BJ (cell line): ENCODE measurements at regions not wholly inside any gene's neighbourhood (a gene's known extent, or its start where the extent isn't known, plus 50 kb on each side); places are given as distances from the start of the nearest gene placed in this dataset.

Experiments used
- CTCF ChIA-PET: fragments of 350-600 bp; formaldehyde crosslinking; extraction: SDS; loops from one replicate; lab custom pipeline; 2021; ENCODE audit warnings: antibody characterized with exemption, inconsistent platforms; lab: Yijun Ruan, JAX
- POLR2A ChIA-PET: fragments of 300-600 bp; sonication (Branson Sonifier 250); formaldehyde crosslinking; extraction: SDS; loops from one replicate; lab custom pipeline; 2021; ENCODE audit warnings: antibody characterized with exemption; lab: Charles Lee
- DNase-seq: peaks from one replicate; pipeline ENCODE4 v3.0.0-alpha.2; 2011; ENCODE audit warnings: low read depth
- H3K27me3 ChIP-seq: 2 replicates; pipeline ENCODE4 v1.6.0; 2011; ENCODE audit warnings: low read length; ENCODE audit not compliant: control insufficient read depth, insufficient read depth
- H3K36me3 ChIP-seq: 2 replicates; pipeline ENCODE4 v1.5.1; 2011; ENCODE audit warnings: low read length; ENCODE audit not compliant: control insufficient read depth, insufficient read depth
- H3K4me3 ChIP-seq: 2 replicates; pipeline ENCODE4 v1.5.1; 2011; ENCODE audit warnings: low read depth, mild to moderate bottlenecking, control low read depth, low read length
- TF ChIP-seq, protein P1 (sequence below): IDR thresholded peaks from 2 replicates; pipeline ENCODE4 v1.5.1; 2011; ENCODE audit warnings: low read depth, mild to moderate bottlenecking, control low read depth, inconsistent platforms, low read length, moderate library complexity; ENCODE audit not compliant: insufficient read depth

DNA sequence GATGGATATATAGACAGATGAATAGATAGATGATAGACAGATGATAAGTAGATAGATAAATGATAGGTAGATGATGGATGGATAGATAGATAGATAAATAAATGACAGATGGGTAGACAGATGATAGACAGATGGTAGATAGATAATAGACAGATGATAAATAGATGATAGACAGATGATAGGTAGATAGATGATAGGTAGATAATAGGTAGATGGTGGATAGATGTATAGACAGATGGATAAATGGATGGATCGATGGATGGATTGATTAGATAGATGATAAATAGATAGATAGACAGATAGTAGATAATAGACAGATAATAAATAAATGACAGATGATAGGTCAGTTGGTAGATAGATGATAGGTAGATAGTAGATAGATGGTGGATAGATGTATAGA lies 212.7 kb downstream of the NFATC2 start:
- TF ChIP-seq, protein P1, sequence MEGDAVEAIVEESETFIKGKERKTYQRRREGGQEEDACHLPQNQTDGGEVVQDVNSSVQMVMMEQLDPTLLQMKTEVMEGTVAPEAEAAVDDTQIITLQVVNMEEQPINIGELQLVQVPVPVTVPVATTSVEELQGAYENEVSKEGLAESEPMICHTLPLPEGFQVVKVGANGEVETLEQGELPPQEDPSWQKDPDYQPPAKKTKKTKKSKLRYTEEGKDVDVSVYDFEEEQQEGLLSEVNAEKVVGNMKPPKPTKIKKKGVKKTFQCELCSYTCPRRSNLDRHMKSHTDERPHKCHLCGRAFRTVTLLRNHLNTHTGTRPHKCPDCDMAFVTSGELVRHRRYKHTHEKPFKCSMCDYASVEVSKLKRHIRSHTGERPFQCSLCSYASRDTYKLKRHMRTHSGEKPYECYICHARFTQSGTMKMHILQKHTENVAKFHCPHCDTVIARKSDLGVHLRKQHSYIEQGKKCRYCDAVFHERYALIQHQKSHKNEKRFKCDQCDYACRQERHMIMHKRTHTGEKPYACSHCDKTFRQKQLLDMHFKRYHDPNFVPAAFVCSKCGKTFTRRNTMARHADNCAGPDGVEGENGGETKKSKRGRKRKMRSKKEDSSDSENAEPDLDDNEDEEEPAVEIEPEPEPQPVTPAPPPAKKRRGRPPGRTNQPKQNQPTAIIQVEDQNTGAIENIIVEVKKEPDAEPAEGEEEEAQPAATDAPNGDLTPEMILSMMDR: no peak
- ChIA-PET POLR2A (no interaction called here), CTCF (interaction anchor here (1.7 kb wide), 1 partner anchor 20 kb away, joined by 6 read pairs; no protein-coding TSS in a partner anchor)
- Histone ChIP-seq H3K27me3 (no peaks in the 10 kb centered on the region), H3K4me3 (no peak overlapping the region), H3K36me3 (no peaks in the 10 kb centered on the region)
- DNase-seq: no peak

DNA sequence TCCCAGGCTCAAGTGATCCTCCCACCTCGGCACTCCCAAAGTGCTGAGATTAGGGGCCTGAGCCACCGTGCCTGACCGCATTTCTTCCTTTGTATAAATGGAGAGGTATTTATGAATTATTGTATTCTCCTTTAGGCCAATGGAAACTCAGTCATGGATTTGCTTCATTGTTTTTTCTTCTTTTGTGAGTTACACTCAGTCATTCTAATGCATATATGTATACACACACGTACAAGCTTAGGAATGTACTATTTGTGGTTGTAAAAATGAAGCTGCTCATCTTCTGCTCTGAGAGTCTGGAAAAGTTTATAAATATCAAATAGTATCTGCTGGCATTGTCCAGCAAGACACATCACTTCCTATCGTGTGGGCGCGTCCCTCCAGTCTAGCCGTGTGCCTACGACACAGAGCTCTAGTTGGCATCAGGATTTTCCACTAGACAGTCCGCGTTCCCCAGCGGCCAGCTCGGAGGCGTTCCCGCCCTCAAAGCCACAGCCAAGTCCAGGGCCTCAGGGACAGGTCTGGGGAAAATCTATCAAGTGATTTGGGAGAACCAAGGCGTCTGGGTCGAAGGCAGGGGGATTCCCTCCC lies 215.2 kb downstream of the NFATC2 start:
- Histone ChIP-seq H3K36me3 (no peaks in the 10 kb centered on the region), H3K27me3 (no peaks in the 10 kb centered on the region), H3K4me3 (no peak overlapping the region)
- TF ChIP-seq, protein P1: no peak
- CTCF ChIA-PET: interaction anchor here (0.6 to 6.1 kb wide), 9 partner anchors 9 to 639 kb away, joined by 3 to 49 read pairs (median 6); no protein-coding TSS in a partner anchor
- POLR2A ChIA-PET: no interaction called here
- no peak for DNase-seq

DNA sequence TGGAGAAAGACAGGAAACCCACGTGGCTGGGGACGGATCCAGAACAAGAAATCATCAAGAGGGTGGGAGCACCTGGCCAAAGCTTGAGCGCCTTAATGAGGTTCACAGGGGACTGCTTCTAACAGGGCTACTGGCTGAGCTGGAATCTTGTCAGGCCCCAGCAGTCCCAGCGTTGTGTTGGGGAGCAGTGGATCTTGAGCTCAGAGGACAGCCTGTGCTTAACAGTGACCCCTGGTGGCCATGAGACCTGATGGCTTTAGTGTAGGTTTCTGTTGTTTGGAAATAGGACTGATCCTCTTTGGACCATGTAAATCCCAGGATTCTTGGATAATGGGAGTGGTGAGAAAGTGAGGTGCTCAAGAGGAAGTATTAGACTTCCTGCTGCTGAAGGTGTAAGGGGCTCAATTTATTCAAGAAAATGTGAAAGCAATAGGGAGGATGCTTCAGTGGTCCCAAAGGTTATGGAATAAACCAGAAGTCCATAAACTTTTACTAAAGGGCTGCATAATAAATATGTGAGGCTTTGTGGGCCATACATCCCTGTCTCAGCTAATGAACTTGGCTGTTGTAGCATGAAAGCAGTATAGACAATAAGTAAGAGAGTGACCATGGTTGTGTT lies 216.2 kb downstream of the NFATC2 start:
- ChIA-PET POLR2A (no interaction called here), CTCF (interaction anchor here (0.6 to 6.1 kb wide), 19 partner anchors 8 to 640 kb away, joined by 3 to 49 read pairs (median 5); partner anchors contain the start of gene BCAS4)
- TF ChIP-seq, protein P1: peak; percentile 77

DNA sequence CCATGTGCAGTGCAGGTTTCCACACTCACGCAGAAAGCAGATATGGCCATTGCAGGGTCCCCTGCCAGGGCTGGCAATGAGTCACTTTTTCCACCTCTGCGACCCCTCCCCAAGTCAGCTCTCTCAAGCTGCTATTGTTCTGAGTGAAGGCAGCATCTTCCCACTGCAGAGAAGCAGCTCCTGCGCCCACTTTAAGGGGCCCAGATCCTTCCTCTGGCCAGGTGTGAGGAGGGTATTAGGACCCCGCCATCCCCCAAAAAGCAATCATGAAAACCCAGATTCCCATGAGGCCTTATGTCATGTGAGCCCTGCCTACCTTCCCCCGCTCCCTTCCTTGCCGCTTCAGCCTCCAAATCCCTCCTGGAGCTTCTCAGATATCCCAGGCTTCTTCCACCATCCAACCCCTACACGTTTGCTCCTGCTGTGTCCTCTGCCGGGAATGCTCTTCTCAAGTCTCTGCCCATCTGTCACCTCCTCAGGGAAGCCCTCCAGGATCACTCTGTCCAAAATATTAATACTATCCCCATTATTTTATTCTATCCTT lies 220.3 kb downstream of the NFATC2 start:
- ChIA-PET POLR2A (no interaction called here), CTCF (interaction anchor here (1.3 to 6.1 kb wide), 3 partner anchors 9 to 333 kb away, joined by 3 to 49 read pairs (median 29); no protein-coding TSS in a partner anchor)
- TF ChIP-seq, protein P1: no peak
- no peak overlapping the region for H3K4me3 ChIP-seq
- no peaks in the 10 kb centered on the region for H3K36me3 ChIP-seq
- no peak for DNase-seq
- H3K27me3 ChIP-seq: no peaks in the 10 kb centered on the region

More for the DNA sequence above, 216.2 kb downstream of the NFATC2 start:
- Histone ChIP-seq H3K4me3 (no peak overlapping the region), H3K27me3 (no peaks in the 10 kb centered on the region), H3K36me3 (no peaks in the 10 kb centered on the region)
- no peak for DNase-seq
